NCI-H146 treated with DMSO at 0.1 percent for 48 hours (cell line): ENCODE measurements at regions not wholly inside any gene's neighbourhood (a gene's known extent, or its start where the extent isn't known, plus 50 kb on each side); places are given as distances from the start of the nearest gene placed in this dataset.

Source experiments
- DNase-seq: peaks from one replicate; lab custom pipeline; 2025; ENCODE audit not compliant: unreplicated experiment; lab: John Stamatoyannopoulos, UW

GRCh38 chr5:166497496-166498104, 1793.8 kb upstream of the WWC1 start:
- DNase-seq, result no peak

DNA sequence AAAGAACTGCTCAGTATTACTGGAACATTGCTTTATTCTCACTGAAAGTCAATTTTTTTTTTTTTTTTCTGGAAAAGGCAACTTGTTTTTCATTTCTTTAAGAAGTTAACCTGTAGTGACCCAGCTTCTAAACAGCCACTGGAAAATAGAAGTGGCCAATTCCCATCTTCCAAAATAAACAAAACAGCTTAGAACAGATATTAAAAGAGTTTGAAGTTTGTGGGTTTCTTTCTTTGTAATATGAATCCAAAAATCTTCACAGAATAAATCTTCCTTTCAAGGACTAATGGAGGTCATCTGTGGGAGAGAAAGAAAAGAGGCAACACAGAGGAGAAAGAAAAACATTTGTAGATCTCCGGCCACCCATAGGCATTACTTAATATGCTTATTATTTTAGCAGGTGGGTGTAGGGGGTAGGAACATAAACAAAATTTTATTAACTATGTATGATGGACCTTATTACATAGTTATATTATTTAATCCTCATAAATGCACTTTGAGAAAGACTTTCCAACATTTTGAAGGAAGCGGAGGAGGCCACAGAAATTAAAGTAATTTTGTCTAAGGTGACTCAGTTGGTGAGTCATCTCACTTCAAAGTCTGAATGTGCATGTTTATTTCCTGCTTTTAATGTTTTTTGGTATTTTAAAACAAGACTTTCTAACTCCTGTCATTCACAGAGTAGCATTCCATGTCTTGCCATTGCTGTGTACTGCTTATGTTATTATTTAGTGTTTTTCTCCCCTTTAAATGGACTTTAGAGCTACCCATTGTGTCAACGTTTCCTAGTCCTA, 1791.8 kb upstream of the WWC1 start:
- DNase-seq, result no peak

DNA sequence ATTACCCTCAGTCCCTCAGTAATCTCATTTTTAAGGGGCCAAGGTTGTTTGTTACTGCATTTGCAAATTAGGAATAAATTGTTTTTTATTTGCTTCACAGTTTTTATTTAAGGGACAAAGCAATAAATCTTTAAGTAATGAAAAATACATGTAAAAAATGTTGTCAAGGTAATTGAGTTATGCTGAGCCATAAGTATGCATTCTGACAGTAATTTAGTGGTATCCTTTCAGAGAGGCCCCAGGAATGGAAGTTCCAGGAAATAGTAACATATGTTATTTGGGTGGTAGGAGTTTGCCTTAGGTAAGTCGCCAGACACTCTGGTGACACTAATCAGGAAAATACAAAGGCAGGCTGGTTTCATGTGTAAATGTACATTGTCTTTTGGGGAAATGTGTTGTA, 1787.9 kb upstream of the WWC1 start:
- DNase-seq, result no peak

DNA sequence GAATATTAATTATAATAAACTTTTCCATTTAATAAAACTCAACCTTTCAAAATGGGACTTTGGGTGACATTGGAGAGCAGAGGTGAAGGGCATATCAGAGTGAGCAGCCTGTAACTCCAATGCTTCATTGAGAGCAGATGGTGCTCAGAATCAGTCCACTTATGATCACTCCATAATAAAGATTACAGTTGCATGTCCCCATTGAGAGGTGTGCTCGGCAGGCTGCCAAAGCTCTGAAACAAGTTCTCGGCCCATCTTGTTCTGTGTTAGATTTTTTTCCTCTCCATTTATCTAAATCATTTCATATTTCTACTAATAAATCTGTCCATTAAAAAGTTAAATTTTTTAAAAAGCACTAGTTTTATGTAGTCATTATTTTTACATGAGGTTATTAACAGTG, 1786.4 kb upstream of the WWC1 start:
- DNase-seq, result no peak

DNA sequence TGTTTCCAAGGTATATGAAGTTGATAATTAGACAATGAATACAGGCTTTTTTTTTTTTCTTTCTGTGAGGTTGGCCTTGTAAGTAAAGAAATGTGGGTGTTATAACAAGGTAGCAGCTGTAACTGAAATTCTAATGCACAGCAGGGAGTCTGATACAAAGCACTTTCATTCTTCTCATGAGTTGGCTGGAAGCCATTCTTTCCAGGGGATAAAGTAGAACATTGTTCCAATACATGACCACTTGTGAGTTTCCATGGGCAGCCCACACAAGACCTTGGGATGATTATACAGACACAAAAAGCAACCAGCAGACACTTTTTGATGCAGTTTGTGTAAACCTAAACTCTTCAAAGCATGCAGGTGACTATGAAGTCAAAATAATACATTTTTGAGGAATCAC, 1785.9 kb upstream of the WWC1 start:
- DNase-seq, result no peak

DNA sequence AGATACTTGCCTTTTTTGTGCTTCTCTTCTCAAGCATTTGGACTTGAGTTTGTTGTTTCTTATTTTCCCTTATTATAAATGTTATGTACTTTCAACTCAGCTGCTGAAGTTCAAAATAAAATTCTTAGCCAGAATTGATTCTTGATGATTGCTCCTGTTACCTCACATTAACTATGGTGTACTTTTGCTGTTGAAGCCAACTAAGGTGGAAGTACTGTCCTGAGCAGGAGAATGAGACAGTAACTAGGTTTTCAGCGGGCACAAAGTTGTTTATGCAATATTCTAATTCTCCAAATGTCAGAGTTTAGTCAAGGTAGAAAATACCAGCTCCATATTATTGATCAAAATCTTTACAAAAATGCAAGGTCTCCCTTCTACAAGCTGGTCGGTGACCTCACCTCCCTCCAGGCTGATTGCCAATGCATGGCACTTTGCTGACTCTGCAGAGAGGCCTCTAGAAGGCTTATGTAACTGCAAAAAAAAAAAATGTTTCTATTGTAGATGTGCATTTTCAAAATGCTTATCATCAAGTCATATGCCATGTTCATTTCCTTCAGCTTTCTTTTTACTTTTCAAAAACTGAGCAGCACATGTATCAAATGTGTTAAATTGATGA, 1783.5 kb upstream of the WWC1 start:
- DNase-seq, result no peak

DNA sequence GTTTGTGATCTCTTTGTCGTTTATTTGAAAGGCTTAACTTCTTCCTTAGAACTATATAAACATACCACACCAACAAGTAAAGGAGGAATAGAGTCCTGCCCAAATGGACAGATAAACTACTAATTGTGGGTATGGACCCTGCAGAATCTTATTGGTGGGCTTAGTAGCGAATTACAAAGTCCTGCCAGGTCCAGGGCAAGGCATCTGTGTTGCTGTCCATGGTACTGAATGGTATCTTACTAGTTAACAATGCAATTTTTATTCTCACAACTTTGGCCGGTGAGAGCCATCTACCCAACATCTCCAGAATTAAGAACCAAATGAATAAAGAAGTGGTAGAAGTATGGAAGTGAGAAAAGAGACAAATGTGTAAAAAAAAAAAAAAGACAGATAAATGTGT, 1782.4 kb upstream of the WWC1 start:
- no peak for DNase-seq

DNA sequence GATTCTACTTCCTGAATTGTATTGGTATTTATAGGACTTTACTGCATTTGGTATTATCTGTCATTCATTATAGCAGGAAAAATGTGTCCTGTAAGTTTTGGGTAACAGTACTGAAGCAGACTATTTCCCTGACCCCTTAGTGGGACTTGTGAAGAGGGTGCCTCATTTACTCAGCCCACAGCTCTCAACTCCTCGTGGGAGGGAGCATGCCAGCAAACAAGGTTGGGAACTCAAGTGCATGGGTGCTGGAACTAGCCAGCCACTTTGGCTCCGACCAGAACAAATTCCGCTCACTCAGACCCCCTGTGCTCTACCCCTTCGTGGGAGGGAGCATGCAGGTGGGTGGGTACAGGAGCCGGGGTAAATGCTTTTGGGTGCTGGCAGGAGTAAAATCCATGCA, 1773.5 kb upstream of the WWC1 start:
- no peak for DNase-seq

GRCh38 chr5:166523206-166523605, 1768.2 kb upstream of the WWC1 start:
- no peak for DNase-seq

DNA sequence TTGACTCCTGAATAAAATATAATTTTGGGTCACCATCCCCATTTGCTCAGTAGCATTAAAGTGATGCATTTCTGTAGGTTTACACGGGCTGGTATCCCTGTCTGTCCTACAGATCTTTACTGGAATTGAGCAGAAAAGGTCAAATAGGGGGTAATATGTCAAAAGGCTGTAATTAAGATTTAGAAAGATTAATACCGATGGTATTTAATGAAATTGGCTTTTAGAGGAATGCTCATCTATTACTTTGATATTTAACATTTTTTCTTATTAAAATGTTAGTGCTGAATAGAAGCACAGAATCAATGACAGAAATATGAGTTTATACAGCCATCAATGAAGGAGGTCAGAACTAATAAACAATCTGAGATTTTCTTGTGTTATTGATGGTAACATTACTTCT, 1762.2 kb upstream of the WWC1 start:
- no peak for DNase-seq

GRCh38 chr5:166532456-166533220, 1758.8 kb upstream of the WWC1 start:
- no peak for DNase-seq

DNA sequence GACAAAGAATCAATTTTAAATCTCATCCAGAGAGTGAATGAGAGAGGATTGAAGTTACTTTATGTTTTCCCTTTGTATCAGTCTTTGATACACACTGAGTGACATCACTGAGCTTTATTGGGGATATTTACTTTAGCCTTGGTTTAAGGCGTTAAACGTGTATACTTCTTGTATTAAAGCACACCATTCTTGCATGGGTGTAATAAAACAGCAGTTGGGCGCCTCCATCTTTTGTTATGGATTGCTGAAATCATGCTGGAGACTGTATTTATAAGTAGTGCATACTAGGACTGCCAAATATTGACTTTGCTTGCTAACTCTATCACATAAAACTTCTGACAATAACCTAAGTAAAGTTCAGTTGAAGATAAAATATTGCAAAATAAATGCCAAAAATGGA, 1755.8 kb upstream of the WWC1 start:
- DNase-seq, result no peak

- DNase-seq, result no peak
These were observed 1751.3 kb upstream of the WWC1 start for GRCh38 chr5:166540156-166540555.

- DNase-seq, result no peak
These were observed 1740.1 kb upstream of the WWC1 start for GRCh38 chr5:166551384-166551783.

GRCh38 chr5:166553778-166554177, 1737.7 kb upstream of the WWC1 start:
- no peak for DNase-seq

DNA sequence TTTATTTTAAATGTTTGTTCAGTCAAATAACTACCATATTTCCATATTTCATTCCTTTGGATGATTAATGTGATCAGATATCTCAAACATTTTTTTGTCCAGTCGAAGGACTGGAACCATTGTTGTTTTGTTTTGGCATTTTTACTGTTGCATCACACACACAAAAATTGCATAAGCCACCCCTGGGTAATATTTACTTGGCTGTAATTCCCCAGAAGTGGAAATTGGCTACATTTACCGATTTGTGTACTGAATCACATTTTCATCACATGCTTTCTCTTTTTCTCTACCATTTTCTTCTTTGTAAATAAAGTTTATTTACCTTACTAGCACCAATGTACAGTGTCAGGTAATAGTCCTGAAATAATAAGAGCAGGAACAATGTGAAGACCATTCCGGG, 1729.7 kb upstream of the WWC1 start:
- DNase-seq, result no peak

DNA sequence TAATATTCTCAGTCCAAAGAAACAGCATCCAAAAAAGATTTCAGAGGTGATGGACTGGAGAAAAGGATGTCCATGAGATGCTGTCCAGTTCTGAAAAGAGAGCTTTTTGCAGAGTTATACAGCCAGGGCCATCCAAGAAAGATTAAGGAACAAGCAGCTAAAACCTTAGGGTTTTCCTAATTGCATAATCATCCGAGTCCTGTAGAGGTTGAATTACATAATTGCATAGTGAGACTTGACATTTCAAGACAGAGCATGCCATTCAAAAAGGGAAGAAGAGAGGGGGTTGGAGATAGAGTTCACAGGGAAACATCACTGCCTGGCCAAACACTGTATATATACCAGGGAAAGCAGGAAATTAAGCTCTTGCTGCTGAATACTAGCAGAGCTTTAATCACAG, 1729.2 kb upstream of the WWC1 start:
- no peak for DNase-seq

GRCh38 chr5:166566725-166567124, 1724.7 kb upstream of the WWC1 start:
- no peak for DNase-seq

DNA sequence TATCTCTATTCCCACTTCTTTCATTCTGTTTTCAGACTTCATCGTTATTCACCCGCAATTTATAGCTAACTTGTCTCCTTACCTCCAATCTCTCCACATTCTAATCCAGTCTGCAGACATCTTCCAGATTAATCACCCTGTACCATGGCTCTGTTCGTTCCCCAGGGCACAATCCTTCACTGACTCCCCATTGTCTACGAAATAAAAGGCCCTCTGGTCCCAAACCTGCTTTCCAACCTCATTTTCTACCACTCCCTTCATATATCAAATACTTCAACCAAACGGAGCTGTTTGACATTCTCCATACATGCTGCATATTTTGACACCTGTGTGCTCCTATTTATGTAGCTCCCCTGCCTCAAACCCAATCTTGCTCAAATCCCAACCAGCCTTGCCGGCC, 1720.6 kb upstream of the WWC1 start:
- no peak for DNase-seq

DNA sequence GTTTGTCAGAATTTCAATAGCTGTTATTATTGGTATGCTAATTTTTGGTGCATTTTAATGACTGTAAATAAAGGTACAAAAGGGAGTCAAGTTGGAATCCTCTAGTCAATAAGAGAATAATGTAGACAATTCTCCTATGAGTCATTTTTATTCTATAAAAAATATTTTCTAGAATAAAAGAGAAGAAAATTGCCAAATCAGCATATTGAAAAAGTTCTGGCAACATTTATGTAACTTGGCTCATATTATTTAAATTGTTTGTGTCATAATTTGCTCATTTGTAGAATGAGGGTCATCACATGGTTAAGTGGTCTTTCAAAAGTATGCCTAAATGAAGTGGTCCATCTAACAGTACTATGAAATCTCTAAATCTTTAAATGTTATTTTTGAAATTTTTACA, 1719.8 kb upstream of the WWC1 start:
- no peak for DNase-seq

GRCh38 chr5:166576323-166576722, 1715.1 kb upstream of the WWC1 start:
- no peak for DNase-seq

- DNase-seq, result no peak
These were observed 1709.6 kb upstream of the WWC1 start for GRCh38 chr5:166581826-166582225.
